GM23338 (cell line): ENCODE measurements at regions not wholly inside any gene's neighbourhood (a gene's known extent, or its start where the extent isn't known, plus 50 kb on each side); places are given as distances from the start of the nearest gene placed in this dataset.

ENCODE experiments used
- ATAC-seq: fragments of 200-7000 bp; cut with Tn5 transposase; 3 replicates; pipeline ENCODE4 v1.9.1; 2020
- DNase-seq: peaks from one replicate; pipeline ENCODE4 v3.0.0-alpha.2; 2015; ENCODE audit warnings: low spot score
- H2AFZ ChIP-seq: fragments of 200-600 bp; sonication (generic); 2 replicates; pipeline ENCODE4 v1.8.0; 2016; ENCODE audit warnings: antibody characterized with exemption, mild to moderate bottlenecking, moderate library complexity
- H3F3A ChIP-seq: fragments of 200-600 bp; sonication (generic); replicated peaks from 2 replicates; pipeline ENCODE4 v1.8.0; 2017; ENCODE audit warnings: antibody characterized with exemption, mixed run types, low read depth
- H3K27ac ChIP-seq: fragments of 200-600 bp; sonication (generic); 2 replicates; pipeline ENCODE4 v1.6.1; 2016; ENCODE audit warnings: low read depth
- H3K27me3 ChIP-seq: fragments of 200-600 bp; sonication (generic); 2 replicates; pipeline ENCODE4 v1.8.0; 2016; ENCODE audit warnings: mild to moderate bottlenecking, mixed run types, moderate library complexity; ENCODE audit not compliant: insufficient read depth
- H3K36me3 ChIP-seq: fragments of 200-600 bp; sonication (generic); 2 replicates; pipeline ENCODE4 v1.8.0; 2016; ENCODE audit warnings: mild to moderate bottlenecking; ENCODE audit not compliant: insufficient read depth
- H3K4me1 ChIP-seq: fragments of 200-600 bp; sonication (generic); 2 replicates; pipeline ENCODE4 v1.8.0; 2016; ENCODE audit warnings: mild to moderate bottlenecking, moderate library complexity; ENCODE audit not compliant: insufficient read depth
- H3K4me2 ChIP-seq: fragments of 200-600 bp; sonication (generic); 2 replicates; pipeline ENCODE4 v1.7.1; 2017; ENCODE audit warnings: mixed run types
- H3K4me3 ChIP-seq: fragments of 200-600 bp; sonication (generic); 2 replicates; pipeline ENCODE4 v1.6.1; 2016; ENCODE audit warnings: mixed run types
- H3K79me2 ChIP-seq: fragments of 200-600 bp; sonication (generic); replicated peaks from 2 replicates; pipeline ENCODE4 v1.8.0; 2017; ENCODE audit warnings: mild to moderate bottlenecking; ENCODE audit not compliant: insufficient read depth
- H3K9me2 ChIP-seq: fragments of 200-600 bp; sonication (generic); 2 replicates; pipeline ENCODE4 v1.8.0; 2017; ENCODE audit not compliant: insufficient read depth
- H4K20me1 ChIP-seq: fragments of 200-600 bp; sonication (generic); replicated peaks from 2 replicates; pipeline ENCODE4 v1.8.0; 2017; ENCODE audit warnings: mild to moderate bottlenecking; ENCODE audit not compliant: insufficient read depth
- H3K27ac Mint-ChIP-seq: 2 replicates; pipeline ENCODE4 v1.8.0; 2020; ENCODE audit warnings: inconsistent platforms, mild to moderate bottlenecking, moderate library complexity, mixed read lengths
- H3K27me3 Mint-ChIP-seq: 3 replicates; pipeline ENCODE4 v1.8.0; 2022; ENCODE audit warnings: low read depth, mild to moderate bottlenecking, moderate library complexity, mixed read lengths, inconsistent platforms; ENCODE audit not compliant: insufficient read depth, poor library complexity
- H3K36me3 Mint-ChIP-seq: 3 replicates; pipeline ENCODE4 v1.8.0; 2021; ENCODE audit warnings: low read depth, mild to moderate bottlenecking, inconsistent platforms, moderate library complexity, mixed read lengths
- H3K4me1 Mint-ChIP-seq: 3 replicates; pipeline ENCODE4 v1.8.0; 2020; ENCODE audit warnings: mild to moderate bottlenecking, inconsistent platforms, mixed read lengths
- H3K4me3 Mint-ChIP-seq: 3 replicates; pipeline ENCODE4 v1.8.0; 2021; ENCODE audit warnings: moderate library complexity, mild to moderate bottlenecking, inconsistent platforms, mixed read lengths
- H3K9me3 Mint-ChIP-seq: 3 replicates; pipeline ENCODE4 v1.8.0; 2020; ENCODE audit warnings: moderate library complexity, mild to moderate bottlenecking, inconsistent platforms, mixed read lengths
- CREB1 ChIP-seq: fragments of 250-450 bp; sonication (Bioruptor Pico); IDR thresholded peaks from 2 replicates; pipeline ENCODE4 v1.5.0; 2020; ENCODE audit warnings: low read depth, mild to moderate bottlenecking, moderate library complexity
- CTCF ChIP-seq, 2 experiments: fragments of 200-600 bp in 1 of 2; sonication (generic) in 1 of 2; conservative IDR thresholded peaks; 2 replicates each; pipeline versions ENCODE4 v1.5.1 to v1.6.1; 2016 to 2017; ENCODE audit warnings: antibody characterized with exemption in 2 of 2, low read depth in 2 of 2, mild to moderate bottlenecking in 2 of 2, moderate library complexity in 1 of 2
- ETS1 ChIP-seq: IDR thresholded peaks from 2 replicates; pipeline ENCODE4 v1.6.1; 2016; ENCODE audit warnings: antibody characterized with exemption
- EZH2 ChIP-seq: fragments of 200-600 bp; sonication (generic); IDR thresholded peaks from one replicate; pipeline ENCODE4 v1.8.0; 2017; ENCODE audit warnings: antibody characterized with exemption, mild to moderate bottlenecking, low read depth; ENCODE audit not compliant: unreplicated experiment
- EZH2phosphoT487 ChIP-seq: fragments of 200-600 bp; sonication (generic); IDR thresholded peaks from one replicate; pipeline ENCODE4 v1.8.1; 2018; ENCODE audit warnings: antibody characterized with exemption; ENCODE audit not compliant: unreplicated experiment
- JUNB ChIP-seq: IDR thresholded peaks from one replicate; pipeline ENCODE4 v1.6.1; 2016; ENCODE audit warnings: antibody characterized with exemption; ENCODE audit not compliant: unreplicated experiment
- NANOG ChIP-seq: IDR thresholded peaks from 2 replicates; pipeline ENCODE4 v1.6.1; 2016; ENCODE audit warnings: antibody characterized with exemption, borderline replicate concordance
- POLR2AphosphoS5 ChIP-seq: IDR thresholded peaks from 2 replicates; pipeline ENCODE4 v1.6.1; 2016; ENCODE audit warnings: antibody characterized with exemption, low read depth
- REST ChIP-seq: IDR thresholded peaks from one replicate; pipeline ENCODE4 v1.6.1; 2018; ENCODE audit warnings: antibody characterized with exemption; ENCODE audit not compliant: unreplicated experiment
- STAT1 ChIP-seq: IDR thresholded peaks from one replicate; pipeline ENCODE4 v1.6.1; 2016; ENCODE audit warnings: antibody characterized with exemption; ENCODE audit not compliant: unreplicated experiment
- ZNF114 ChIP-seq: fragments of 250-450 bp; sonication (Bioruptor Pico); IDR thresholded peaks from 2 replicates; pipeline ENCODE4 v1.5.0; 2020; ENCODE audit warnings: mild to moderate bottlenecking, moderate library complexity
- ZNF331 ChIP-seq: fragments of 250-450 bp; sonication (Bioruptor Pico); IDR thresholded peaks from 2 replicates; pipeline ENCODE4 v1.5.0; 2020; ENCODE audit warnings: low read depth, mild to moderate bottlenecking, moderate library complexity
- ZNF462 ChIP-seq: fragments of 250-450 bp; sonication (Bioruptor Pico); IDR thresholded peaks from 2 replicates; pipeline ENCODE4 v1.5.0; 2020; ENCODE audit warnings: mild to moderate bottlenecking, moderate library complexity

DNA sequence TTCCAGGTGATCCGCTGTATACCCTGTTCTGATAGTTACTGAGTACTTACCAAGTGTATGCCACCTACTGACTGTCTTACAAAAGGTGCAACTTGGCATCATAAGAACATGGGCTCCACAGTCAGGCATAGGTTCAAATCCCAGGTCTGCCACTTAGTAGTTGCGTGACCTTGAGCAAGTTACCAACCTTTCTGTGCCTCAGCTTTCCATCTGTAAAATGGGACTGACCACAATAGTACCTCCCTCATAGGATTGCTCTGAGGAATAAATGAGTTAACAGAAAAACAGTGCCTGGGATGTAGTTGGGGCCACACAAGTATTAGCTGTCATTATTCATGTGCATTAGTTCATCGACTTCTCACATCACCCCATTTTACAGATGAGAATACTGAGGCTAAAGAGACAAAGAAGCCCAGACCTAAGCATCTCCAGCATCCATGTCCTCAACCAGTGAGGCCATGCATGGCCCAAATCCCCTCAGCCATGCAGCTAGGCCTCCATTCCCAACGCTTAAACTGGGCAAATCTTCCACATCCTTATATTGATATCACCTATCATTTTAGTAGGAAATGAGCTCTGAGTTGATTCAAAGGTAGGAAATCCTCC lies 51.3 kb upstream of the UBE2L5 start:
- H3K36me3 ChIP-seq, result no peaks in the 10 kb centered on the region
- no peaks in the 10 kb centered on the region for H3K36me3 Mint-ChIP-seq
- no peaks in the 10 kb centered on the region for H3K27me3 ChIP-seq
- no peak overlapping the region for H3K27ac Mint-ChIP-seq
- no peak overlapping the region for H3K27ac ChIP-seq
- H3K9me3 Mint-ChIP-seq, result no peaks in the 10 kb centered on the region; the same call in 2 of the 3 replicates
- DNase-seq (no peak), ATAC-seq (no peak)
- no peak overlapping the region for H3K4me2 ChIP-seq
- no peak for TF ChIP-seq STAT1
- no peak for TF ChIP-seq CREB1
- TF ChIP-seq POLR2AphosphoS5, result no peak
- no peak for TF ChIP-seq ZNF114 (CRISPR knock-in tag)
- no peak for TF ChIP-seq REST
- TF ChIP-seq JUNB, result no peak
- TF ChIP-seq NANOG, result no peak
- TF ChIP-seq EZH2phosphoT487, result no peak
- no peak for TF ChIP-seq ETS1
- no peak for TF ChIP-seq ZNF462 (CRISPR knock-in tag)
- no peak for TF ChIP-seq ZNF331 (CRISPR knock-in tag)
- TF ChIP-seq CTCF (conservative IDR thresholded peaks at IDR 0.05; ENCODE audit: low read depth in 2 of 2), result no peak
- no peak for TF ChIP-seq EZH2
- H3K4me3 ChIP-seq, result no peak overlapping the region
- no peak overlapping the region for H3K4me3 Mint-ChIP-seq
- no peaks in the 10 kb centered on the region for H3F3A ChIP-seq
- H3K4me1 ChIP-seq, result no peaks in the 10 kb centered on the region; the same call in 1 of the 2 replicates
- H3K79me2 ChIP-seq, result no peaks in the 10 kb centered on the region
- peaks cover 2% of the 10 kb centered on the region for H3K27me3 Mint-ChIP-seq
- H3K4me1 Mint-ChIP-seq, result peaks cover 4% of the 10 kb centered on the region; the same call in 2 of the 3 replicates
- no peaks in the 10 kb centered on the region for H3K9me2 ChIP-seq
- no peak overlapping the region for H2AFZ ChIP-seq
- H4K20me1 ChIP-seq, result no peaks in the 10 kb centered on the region
